ENCODE measurements at regions not wholly inside any gene's neighbourhood (a gene's known extent, or its start where the extent isn't known, plus 50 kb on each side); places are given as distances from the start of the nearest gene placed in this dataset.

DNA sequence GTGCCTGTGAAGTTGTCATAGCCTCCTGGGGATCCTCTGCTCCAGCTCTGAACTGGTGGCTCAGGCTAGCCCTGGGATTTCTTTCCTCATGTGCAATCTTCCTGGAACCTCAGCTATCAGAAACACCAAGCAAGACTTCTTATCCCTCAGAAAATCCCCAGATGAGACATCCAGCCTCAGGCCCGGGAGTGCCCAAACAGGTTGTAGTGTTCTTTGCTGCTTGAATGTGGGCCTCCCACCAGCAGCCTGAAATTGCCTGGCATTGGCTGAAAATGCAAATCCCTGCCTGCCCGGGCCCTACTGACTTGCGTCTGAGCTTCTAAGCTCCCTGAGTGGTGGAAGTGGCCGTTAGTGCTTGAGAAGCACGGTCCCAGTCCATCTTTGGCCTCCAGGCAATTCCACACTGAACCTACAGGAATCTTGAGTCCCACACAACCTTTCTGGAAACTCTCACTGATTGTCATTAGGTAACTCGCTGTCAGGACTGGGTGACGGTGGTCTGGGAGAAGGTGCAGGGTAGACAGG, 146.8 kb downstream of the ZBTB18 start:
- no peak for DNase-seq

DNA sequence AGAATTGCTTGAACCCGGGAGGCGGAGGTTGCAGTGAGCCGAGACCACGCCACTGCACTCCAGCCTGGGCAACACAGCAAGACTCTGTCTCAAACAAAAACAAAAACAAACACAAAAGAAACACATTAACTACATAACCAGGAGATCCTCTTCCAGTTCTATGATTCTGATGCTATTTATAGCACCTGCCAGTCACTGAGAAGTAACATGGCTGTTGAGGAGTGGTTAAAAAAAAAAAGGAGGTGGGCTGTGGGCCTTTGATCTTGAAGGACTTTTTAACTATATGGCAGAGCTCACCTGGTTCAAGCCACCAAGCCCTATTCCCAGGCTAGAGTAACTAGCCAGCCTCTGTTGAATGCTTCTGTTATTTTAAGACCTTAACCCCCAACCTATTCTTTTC, 148.8 kb downstream of the ZBTB18 start:
- no peak for DNase-seq

DNA sequence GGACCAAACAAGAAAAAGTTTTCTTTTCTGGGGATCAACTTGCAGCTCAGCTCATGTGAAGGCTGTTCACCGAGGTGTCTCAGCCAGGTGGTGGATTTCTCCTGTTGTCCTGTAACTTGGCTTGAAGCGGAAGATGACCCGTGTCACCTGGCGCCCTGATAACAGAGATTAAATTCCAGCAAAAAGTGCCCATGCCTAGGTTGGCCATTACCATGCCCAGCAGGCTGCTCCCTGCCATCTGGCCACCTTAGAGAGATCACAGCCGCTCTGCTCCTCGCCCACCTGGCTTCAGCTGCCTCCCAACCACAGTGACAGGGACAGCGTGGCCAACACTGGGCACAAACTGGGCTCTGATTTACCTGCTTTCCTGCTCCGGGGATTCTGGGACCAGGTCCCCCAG, 149.5 kb downstream of the ZBTB18 start:
- no peak for DNase-seq

DNA sequence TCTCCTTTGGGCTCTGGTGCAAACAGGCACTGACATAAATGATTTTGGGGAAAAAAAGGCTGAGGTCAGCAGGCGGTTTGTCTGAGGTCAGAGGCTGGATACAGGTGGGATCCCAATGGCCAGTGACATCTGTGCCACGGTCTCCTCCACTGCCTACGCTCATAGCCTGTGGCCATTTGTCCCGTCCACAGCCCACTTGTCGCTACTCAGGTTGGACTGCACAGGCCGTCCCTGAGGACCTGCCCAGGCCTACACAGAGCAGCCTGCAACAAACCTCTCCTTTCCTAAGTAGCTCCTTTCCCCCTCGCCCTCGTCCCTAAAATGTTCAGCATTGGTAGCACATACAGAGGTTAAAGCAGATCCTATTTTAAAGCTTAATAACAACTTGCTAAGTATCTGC, 150.7 kb downstream of the ZBTB18 start:
- DNase-seq, result no peak

DNA sequence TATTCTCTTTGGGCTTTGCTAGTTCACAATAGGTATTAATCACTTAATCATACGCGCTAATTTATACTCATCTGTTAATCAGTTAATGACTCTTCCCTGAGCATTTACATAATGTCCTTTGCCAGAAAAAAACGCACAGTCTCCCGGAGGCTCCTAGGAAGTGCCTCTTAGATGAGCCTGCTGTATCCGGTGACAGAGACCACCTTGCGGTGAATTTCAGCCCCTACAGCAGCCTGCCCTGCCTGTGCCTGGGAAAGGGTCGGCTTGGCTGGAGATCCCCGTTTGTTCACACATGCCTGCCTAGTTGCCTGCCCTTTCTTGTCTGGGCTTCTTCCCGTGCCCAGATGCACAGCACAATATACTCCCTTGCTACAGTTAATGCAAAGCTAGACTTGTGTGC, 152.9 kb downstream of the ZBTB18 start:
- no peak for DNase-seq

DNA sequence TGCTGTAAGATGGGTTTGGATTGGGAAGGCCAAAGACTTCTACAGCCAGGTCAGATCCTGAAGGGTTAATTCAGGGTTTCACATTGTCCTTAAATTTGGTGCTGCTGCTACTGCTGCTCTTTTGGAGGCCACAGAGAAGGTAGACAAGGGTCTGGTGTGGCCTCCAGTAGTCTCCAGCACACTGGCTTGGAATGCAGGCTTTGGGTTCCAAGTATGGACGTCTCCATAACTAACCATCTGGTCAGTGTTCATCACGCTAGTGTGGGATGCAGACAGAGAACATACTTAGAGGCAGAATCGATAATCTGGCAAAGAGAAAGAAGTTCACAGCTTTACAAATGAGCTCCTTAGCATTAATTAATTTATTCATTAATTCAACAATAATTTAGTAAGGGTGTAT, 154.1 kb downstream of the ZBTB18 start:
- no peak for DNase-seq

DNA sequence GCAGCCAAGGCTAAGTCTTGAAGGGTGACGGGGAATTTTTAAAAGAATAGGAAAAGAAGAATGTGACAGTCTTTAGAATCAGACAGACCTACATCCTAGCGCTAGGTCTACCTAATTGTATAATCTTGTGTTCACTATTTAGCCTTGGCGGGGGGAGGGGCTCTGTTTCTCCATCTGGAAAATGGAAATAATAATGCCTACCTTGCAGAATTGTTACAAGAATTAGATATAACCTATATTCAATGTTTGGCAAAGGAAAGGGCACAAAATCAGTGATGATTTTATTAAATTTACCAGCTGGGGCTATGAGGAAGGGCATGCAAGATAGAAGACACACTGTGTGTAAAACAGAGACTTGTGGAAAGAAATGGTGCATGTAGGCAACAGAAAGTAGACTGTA, 154.8 kb downstream of the ZBTB18 start:
- no peak for DNase-seq

DNA sequence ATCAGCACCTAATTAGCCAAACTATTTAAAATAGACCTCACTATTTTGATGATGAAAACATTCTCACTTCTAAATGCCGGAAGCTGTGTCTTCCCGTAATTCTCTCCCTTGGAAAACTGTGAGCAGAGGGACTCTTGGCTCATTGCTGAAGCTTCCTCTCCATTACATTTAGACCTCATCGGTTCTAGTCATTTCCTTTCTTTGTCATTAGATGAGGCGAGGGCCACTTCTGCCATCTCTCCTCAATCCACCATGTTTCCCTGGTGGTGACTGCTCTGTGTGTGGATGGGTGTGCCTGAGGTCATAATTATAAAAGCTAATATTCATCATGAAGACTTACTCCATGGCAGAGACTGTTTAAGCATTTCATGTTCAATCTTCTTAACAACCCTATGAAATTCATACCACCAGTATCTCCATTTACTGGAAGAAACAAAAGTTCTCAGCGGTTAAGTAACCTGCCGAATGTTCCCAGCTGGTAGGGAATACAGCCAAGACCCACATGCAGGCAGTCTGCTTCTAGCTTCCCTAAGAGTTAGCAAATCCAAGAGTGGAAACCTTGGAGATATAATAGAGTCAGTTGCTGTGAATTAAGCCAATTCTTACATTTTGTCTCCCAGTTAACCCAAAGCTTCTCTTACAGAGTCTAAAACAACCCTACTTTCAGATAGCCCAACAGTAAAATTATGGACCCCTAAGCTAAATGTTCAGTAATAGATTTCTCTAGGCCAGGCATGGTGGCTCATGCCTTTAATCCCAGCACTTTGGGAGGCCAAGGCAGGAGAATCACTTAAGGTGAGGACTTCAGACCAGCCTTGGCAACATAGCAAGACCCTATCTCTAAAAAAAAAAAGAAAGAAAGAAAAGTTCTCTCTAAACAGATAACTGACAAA, 156.2 kb downstream of the ZBTB18 start:
- no peak for DNase-seq

DNA sequence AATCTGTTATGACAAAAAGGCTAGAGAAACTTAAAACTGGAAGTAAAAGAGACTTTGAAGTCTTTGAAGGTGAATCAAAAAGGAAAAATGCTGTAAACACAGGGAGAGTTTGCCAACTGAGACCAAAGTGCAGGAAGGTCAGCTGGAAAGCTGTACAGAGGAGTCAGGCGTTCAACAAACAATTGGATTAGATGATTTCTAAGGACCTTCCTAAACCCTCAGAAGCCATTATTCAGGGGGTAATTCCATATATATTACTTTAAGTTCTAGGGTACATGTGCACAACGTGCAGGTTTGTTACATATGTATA, 156.8 kb downstream of the ZBTB18 start:
- no peak for DNase-seq

DNA sequence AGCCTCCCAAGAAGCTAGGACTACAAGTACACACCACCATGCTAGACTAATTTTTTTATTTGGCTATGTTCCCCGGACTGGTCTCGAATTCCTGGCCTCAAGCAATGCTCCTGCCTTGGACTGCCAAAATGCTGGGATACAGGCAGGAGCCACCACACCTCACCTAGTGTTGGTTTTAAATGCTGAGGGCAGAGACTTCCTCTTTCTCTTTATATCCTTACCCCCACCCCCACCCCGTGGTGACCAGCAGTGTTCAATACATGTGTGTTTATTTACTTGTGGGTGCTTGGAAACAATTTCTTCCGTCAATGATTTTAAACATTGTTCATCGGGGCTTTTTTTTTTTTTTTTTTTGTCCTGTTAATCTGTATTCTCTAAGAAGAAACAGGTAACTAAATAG, 158.9 kb downstream of the ZBTB18 start:
- no peak for DNase-seq

DNA sequence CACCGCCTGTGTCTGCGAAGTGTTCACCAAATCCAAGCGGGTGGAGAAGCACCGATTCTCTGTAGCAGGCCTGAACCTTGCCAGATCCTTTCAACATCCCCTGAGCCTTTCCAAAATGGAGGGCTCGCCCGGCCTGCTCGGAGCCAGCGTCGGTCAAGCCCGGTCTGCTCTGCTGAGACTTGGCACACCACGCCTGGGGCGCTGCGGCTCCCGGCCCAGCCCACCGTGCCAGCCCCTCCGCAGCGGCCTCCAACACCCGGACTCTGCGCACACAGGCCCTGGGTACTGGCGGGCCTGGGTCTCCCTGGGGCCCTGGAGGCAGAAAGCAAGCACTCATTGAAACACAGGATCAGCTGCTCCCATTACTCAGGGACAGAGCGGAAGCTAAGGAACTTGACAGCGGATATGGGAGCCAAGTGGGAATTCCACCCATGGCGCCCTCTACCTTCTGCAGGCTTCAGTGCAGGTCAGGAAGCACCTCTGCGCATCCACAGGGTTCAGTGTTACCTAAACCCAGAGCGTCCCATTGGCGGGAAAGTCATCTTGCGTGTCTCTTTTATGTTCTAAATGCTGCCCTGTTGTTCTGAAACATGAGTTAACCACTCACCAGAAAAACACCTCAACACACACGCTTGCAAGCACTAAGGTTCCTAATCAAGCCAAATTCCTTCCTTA, 159.9 kb downstream of the ZBTB18 start:
- DNase-seq, result no peak

DNA sequence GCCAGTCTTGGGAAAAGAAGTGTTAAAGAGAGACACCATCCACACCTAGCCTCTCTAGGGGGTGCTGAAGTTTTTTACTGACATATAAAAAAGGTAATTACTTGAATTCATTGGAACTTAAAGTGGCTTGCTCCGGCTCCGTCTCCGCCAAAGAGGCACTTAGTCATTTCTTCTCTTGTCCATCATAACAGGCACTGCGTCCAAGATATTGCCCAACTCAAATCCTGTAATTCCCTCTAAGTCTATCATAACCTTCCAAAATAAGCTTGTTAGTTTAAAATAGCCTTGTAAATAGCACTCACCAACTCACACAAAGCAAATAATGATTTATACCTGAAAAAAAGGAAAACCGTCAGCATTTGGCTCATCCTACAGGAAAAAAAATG, 160.5 kb downstream of the ZBTB18 start:
- DNase-seq, result no peak

DNA sequence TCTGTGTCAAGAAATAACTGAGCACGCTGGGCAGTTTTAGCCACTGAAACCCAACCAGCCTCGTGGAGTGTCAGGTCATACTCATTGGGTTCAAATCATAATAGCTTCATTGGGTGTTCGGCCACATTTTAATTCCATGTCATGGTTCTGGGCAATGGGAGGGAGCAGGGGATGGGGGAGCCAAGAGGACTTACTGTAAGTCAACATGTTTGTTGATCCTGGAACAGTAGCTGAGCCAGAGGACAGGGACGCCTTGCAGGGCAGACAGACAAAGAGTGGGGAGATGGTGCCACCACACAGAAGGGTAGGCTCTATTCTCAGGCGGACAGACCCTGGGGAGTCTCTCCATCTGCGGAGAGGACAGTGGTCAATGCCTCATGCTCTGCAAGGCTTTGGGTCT, 161.1 kb downstream of the ZBTB18 start:
- DNase-seq, result no peak

DNA sequence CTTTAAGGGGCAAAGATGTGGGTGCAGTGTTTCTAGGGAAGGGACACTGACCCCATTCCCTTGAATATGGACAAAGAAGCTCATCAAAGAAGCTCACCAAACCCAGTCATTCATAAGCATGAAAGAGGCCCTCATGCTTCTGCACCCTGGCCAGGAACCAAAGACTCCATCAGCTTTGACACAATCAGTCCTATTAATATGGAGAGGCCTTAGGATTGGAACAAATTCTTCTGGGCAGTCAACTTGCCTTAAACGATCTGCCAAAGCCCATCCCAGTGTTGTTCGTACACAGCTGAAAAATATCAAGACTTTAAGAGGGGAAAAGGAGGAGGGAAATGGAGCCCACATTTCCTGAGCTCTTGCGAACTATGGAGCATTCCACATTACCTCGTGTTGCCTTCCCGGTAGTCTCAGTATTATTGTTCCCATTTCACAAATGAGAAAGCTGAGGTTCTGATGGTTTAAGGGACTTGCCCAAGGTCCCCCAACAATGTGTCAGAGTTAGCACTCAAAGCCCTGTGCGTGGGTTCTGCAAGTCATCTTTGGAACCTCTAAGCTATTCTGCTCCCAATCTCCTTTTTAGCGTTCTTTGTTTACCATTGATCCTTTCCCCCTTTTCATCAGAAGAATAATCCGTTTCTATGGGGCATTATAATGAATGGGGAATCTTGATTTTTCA, 161.9 kb downstream of the ZBTB18 start:
- DNase-seq, result no peak

DNA sequence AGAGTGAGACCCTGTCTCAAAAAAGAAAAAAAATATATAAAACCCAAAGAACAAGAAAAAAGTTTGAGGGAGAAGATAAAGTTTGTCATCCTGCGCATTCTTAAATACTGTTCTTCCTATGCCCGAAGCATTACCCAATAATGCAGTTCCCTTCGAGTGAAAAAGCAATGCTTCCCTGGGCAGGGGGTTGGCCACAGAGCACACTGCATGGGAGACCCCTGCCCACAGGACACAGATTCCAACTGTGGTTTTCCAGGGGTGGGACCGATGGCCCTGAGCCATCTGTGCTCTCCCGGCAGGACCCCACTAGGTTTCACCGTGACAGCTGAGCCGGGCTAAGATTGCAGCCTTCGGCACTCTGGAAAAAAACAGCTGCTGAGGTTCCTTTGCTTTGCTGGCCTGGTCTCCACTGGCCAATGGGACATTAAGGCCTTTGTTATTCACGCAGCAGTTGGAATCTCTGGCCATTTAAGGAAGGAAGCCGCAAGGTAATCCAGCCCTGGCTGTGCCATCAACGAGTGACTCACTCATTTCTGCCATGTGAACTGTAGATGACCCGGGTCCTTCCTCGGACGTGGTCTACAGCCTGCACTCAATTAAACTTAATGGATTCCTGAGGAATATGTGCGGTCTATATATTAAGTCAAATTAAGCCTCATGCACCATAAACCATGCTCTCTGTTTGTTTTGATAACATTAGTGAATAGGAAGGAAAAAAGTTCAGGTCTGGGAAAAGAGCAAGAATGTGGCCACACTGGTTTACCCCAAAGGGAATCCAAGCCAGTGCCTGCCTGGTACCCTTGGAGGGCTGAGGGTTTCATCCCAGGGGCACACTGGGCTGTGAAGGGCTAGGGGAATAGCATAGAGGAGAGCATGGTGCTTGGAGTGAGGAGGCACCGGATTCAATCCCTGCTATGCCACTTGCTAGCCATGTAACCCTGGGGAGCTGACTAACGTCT, 163.2 kb downstream of the ZBTB18 start:
- no peak for DNase-seq

DNA sequence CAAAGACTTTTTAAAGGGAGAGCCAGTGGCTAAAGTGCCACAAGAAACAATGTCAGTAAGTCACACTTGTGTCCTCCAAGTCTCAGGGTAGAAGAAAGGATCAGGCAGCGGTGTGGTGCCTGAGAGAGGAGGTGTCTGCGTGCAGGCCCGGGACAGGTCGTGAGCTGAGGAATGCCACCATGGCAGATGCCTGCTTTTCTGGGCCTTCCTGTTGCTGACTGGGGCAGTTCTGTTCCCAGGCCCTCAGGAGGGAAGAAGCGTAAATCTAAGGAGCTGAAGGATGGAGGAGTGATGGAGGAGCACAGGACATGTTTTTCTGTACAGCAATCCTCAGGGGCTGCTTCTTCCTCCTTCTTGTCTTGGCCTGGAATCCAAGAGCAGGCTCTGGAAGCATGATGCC, 165.8 kb downstream of the ZBTB18 start:
- no peak for DNase-seq

DNA sequence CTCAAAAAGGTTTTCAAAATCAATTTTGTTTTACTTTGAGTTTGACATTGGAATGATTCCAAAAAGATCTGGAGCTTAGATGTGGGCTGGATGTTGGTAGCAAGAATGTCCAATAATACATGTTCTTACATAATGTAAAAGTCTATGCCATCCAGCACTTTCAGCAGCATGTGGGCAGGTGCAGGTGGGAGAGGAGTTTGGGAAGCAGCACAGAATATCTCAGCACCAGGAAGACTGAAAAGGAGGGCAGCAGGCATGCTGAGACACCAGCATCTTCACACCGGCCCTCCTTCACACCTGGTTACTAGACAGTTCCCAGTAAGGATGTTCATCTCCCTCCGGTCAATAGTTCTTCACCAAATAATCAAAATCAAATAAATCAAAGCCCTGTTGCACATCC, 166.6 kb downstream of the ZBTB18 start:
- DNase-seq, result no peak

DNA sequence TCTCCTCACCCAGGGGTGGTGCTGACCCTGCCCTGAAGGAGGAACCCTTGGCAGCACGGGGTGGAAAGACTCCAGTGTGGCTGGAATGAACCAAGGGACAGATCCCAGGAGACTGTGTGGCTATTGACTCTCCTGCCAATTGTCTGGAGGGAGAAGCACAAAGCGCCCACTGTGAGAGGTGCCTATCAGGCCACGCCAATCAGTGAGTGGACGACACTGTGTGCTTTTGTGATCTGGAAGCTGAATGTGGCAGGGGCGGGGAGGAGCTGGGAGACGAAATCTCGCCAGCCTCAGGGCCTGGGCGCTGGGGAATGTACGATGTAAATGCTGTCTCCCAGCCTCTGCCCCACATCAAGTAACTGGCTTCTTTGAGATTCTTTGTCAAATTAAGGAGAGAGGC, 167.1 kb downstream of the ZBTB18 start:
- no peak for DNase-seq

DNA sequence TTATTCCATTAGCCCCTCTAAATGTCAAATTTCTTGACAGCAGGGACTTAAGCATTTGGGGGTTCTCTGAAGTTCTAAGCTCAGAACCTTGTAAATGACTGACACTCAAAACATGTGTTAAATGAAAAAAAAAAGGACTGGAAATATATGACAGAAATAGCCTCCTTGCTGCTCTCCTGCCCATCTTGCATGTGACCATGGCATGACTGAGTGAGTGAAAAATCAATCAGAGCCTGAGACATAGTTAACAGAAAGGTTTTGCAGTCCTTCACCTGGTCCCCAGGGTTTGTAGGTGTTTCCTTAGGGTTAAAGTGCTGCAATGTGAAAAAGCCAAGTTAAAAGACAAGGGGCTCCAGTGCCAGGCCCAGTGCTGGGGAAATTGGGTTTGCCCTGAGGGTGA, 168.1 kb downstream of the ZBTB18 start:
- no peak for DNase-seq

DNA sequence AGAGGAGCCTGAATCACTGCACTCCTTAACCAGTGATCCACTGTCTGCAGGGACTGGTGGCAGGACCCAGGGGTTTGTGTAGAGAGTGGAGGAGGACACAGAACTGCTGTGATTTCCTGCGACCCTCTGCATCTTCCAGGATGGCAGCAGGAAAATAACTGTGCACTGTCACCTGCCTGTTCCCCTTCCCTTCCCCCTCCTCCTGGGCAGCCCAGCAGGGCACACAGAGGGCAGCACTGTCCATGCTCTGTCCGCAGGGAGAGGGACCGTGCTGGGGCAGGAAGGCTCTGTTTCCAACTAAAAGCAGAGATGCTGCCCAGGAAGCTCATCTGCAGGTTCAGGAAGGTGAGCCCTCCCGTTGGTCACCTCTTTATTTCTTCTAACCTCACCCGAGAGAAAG, 168.7 kb downstream of the ZBTB18 start:
- DNase-seq, result no peak

DNA sequence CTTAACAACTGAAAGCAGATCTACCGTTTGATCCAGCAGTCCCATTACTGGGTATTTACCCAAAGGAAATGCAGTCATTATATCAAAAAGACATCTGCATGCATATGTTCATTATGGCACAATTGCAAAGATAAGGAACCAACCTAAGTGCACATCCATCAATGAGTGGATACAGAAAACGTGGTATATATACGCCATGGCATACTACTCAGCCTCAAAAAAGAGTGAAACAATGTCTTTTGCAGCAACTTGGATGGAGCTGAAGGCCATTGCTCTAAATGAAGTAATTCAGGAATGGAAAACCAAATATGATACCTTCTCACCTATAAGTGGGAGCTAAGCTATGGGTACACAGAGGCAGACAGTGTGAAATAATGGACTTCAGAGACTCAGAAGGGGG, 169.3 kb downstream of the ZBTB18 start:
- no peak for DNase-seq

DNA sequence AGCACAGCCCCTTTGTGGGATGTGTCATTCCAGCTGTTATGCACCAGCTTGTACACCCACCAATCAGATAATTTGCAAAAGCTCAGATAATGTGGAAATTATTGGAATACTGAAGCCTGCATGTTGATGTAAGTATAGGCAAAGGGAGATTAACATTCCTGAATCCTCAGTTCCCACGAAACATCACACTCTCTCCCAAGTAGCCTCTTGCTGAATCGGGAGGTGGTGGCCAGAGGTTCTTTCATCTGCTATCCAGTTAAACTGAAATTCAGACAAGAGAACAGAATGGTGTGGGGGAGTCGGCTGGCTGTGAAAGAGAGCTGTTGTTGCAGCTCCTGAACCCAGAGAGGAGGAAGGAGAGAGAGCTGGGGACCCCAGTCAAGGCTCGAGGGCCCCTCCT, 170.9 kb downstream of the ZBTB18 start:
- no peak for DNase-seq

Measured in activated CD4-positive, alpha-beta T cell treated with anti-CD3 and anti-CD28 coated beads, Interleukin-2, amount 50 U/mL, for 4 hours (primary cell).